ENCODE measurements at regions not wholly inside any gene's neighbourhood (a gene's known extent, or its start where the extent isn't known, plus 50 kb on each side); places are given as distances from the start of the nearest gene placed in this dataset.

DNA sequence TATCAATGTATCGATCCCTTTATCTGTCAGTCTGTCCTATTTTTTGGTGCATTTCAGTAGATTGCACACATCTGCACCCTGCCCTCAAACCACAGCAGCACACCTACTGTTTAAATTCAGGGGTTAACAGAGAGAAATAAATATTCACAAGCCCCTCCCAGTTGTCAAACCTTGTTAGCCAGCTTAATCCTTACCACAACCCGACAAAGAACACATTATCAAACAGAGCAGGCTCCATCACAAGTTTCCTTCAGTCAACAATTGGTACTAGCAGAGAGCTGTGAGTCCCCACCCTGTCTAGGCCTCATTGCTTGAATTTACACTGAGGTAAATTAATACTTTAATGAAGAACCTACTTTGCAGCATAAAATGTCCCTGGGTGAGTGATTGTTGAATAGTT, 249.8 kb downstream of the FNDC1 start:
- TF ChIP-seq, protein P1, sequence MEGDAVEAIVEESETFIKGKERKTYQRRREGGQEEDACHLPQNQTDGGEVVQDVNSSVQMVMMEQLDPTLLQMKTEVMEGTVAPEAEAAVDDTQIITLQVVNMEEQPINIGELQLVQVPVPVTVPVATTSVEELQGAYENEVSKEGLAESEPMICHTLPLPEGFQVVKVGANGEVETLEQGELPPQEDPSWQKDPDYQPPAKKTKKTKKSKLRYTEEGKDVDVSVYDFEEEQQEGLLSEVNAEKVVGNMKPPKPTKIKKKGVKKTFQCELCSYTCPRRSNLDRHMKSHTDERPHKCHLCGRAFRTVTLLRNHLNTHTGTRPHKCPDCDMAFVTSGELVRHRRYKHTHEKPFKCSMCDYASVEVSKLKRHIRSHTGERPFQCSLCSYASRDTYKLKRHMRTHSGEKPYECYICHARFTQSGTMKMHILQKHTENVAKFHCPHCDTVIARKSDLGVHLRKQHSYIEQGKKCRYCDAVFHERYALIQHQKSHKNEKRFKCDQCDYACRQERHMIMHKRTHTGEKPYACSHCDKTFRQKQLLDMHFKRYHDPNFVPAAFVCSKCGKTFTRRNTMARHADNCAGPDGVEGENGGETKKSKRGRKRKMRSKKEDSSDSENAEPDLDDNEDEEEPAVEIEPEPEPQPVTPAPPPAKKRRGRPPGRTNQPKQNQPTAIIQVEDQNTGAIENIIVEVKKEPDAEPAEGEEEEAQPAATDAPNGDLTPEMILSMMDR (conservative IDR thresholded peaks at IDR 0.05 in 1 of 2, IDR thresholded peaks at IDR 0.05 in 1 of 2; ENCODE audit: low read depth in 1 of 2, low read length in 2 of 2), result no peak
- TF ChIP-seq EZH2 (IDR thresholded peaks at IDR 0.05; ENCODE audit: low read length, missing control alignments), result no peak
